NCI-H1092 (cell line): ENCODE measurements at regions not wholly inside any gene's neighbourhood (a gene's known extent, or its start where the extent isn't known, plus 50 kb on each side); places are given as distances from the start of the nearest gene placed in this dataset.

Experiments
- DNase-seq: peaks from one replicate; lab custom pipeline; 2025; lab: John Stamatoyannopoulos, UW

DNA sequence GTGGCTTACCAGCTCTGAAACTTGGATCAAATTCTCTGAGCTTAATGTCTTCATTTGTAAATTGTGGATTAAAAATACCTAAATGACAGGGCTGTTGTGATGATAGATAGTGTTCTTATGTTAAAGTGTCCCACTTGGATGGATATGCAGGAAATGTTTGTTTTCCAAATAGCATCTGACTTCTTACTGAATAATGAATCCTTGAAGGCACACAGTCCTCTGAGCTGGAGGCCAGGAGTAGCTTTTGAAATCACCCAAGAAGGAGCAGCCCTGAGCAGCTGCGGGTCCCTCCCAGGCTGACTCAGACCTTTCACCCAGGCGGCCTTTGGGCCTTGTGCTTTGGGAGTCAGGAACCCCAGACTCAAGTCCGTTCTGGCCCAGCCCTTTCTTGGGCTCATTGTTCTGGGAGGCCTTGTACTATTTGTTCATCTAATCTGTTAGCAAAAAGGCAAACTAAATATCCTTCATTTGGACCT lies 173.0 kb upstream of the GATA6 start:
- DNase-seq: no peak

- DNase-seq: no peak
Observed at GRCh38 chr18:21997207-21998143, 171.9 kb upstream of the GATA6 start.

GRCh38 chr18:21998486-21998885 lies 170.9 kb upstream of the GATA6 start:
- no peak for DNase-seq

GRCh38 chr18:22001912-22002487 lies 167.4 kb upstream of the GATA6 start:
- no peak for DNase-seq

DNA sequence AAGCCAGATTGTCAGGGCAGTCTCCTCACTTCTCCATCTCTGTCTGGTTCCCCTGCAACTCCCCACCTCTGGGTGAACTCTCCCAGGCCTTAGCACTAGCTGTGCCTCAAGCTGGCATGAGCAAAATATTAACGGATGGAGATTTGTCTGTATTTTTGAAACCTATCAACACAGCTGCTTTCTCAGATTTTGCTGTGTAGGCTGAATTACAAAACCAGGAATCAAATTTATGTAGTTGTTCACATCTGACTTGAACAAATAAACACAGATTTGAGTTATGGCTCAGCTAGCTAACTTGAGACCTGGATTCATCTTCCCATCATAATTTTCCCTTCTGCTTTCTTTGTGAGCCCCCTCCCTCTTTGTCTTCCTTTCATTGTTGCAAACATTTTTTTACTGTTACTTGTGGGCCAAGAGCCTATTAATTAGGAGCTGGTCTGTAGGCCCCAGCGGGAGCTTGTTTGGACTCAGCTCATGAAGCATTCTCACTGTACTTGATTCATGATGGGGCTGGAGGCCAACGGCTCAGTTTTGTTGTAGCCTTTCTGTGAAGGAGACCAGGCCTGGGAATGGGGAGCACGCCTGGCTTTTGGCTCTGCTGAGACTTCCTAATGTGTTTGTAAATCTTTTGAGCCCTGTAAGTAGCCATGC lies 164.1 kb upstream of the GATA6 start:
- no peak for DNase-seq

DNA sequence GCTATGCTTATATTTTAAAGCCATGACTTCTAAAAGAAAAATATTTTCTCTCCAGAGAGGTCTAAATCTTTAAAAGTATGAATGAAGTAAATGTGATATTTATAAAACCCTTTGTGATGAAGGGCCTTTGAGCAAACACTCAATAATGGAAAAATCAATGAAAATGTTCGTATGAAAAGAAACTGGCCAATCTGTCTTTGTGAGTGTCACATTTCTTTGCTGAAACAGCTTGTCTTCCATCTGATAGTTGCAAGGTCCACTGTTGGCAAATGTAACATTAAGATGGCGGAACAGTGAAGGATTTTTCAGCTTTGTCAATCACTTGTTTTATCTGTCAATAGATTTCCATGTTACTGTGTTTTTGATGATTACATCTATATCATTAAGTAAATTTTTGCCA lies 162.9 kb upstream of the GATA6 start:
- no peak for DNase-seq

DNA sequence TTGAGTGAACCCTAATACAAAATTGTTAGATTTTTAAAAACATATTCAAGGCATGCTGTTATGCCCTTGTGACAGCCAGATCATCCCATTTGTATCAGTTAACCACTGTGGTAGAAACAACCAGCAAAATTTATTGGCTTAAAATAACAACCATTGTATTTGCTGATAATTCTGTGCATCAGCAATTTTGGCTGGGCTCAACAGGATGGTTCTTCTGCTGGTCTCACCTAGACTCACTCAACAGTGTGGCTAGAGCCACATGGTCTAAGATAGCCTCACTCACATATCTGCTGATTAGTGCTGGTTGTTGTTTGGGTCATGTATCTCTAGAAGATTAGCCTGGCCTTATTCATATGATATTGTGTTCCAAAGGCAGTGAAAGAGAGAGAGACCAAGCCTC lies 160.1 kb upstream of the GATA6 start:
- DNase-seq: no peak

- no peak for DNase-seq
Observed at GRCh38 chr18:22013993-22014392, 155.4 kb upstream of the GATA6 start.

GRCh38 chr18:22015156-22015555 lies 154.2 kb upstream of the GATA6 start:
- no peak for DNase-seq

DNA sequence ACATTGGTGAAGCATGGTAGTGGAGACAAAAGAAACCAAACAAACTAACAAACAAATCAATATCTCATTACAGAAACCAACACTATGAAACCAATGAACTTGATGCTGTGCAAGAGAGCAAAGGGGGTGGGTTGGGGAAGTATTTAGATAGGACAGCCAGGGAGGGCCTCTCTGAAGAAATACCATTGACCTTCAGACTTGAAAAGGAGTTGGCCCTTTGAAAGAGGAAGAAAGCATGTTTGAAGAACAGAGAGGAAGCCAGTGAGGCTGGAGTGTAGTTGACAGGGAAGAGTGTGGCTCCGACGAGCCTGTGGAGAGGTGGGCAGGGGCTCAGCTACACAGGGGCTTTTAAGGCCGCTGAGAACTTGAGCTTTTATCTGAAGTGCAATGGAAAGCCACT lies 151.0 kb upstream of the GATA6 start:
- no peak for DNase-seq

- DNase-seq: no peak
Observed at GRCh38 chr18:22019193-22019592, 150.2 kb upstream of the GATA6 start.

DNA sequence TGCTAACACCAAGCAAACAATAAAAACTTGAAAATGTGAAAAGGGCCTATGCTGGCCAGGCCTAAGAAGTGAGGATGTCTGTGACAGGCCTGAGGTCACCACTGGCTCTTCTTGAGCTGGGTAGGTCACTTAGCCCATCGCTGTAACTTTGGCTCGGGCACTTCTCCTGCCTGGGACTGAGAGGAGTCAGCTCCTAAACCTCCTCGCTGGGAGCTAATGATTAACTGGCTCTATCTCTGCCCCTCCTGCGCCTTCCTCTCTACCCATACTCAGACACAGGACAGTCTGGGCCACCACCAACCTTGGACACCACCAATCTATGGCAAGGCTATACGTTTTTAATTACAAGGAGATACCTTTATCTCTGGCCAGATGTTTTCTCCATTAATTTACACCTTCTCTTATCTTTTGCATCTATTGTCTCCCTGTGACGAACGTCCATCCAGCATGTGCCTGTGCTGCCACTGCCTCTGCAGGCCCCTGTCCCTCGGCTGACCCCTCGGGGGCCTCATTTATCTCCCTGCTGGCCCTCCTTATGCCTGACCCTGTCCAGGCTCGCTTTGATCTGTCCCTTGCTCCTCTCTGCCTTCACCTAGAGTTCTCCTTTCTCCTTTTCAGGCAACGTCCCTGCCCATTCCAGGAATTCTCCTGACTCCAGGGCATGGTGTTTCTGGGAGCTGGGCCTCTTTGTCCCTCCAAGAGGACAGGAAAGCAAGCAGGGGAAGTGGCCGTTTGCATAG lies 149.1 kb upstream of the GATA6 start:
- no peak for DNase-seq

- no peak for DNase-seq
Observed at GRCh38 chr18:22020867-22021370, 148.5 kb upstream of the GATA6 start.

DNA sequence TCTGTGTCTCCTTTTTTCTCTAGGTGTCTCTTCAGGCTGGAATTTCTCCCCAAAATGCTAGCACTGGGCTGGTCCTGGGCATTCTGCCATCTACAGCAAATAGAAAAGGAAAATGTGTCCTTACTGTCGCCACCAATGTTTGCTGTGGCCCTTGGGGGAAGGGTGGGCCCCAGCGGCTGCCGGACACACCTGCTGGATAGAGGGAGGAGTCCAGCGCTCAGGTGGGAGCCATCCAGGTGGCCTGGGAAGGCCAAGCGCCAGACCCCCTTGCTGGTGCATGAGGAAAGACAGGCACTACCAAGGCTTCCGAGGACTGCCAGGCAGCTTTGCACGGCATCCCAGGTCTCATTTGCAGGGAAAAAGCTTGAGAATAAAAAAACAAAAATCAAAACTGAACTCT lies 147.7 kb upstream of the GATA6 start:
- DNase-seq: no peak

DNA sequence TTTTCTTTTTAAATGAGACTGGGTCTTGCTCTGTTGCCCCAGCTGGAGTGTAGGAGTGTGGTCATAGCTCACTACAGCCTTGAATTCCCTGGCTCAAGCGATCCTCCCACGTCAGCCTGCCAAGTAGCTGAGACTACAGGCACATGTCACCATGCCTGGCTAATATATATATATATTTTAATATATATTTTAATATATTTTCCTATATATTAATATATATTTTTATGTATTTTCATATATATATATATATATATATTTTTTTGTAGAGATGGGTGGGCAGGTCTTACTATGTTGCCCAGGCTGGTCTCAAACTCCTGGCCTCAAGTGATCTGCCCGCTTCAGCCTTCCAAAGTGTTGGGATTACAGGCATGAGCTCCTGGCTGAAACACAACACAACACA lies 144.5 kb upstream of the GATA6 start:
- no peak for DNase-seq

- no peak for DNase-seq
Observed at GRCh38 chr18:22026362-22026761, 143.0 kb upstream of the GATA6 start.

DNA sequence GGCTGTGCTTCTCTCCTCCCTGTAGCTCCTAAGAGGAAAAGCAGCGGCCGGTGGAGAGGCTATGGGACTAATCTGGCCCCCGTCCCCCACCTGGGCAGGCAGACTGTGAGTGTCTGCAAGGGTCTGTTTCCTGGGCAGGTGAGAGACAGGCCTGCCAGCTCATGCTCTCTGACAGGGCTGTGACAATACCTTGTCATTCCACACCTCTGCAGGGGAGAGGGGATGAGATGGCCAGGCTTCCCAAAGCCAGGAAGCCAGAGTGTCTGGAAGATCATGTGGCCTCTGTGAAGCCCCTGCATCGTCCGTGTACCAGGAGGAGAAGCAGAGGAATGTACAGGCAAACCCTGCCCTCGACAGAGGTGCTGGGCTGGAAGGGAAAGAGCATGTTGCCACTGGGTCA lies 142.5 kb upstream of the GATA6 start:
- DNase-seq: no peak

- no peak for DNase-seq
Observed at GRCh38 chr18:22031611-22032010, 137.8 kb upstream of the GATA6 start.

GRCh38 chr18:22032392-22032961 lies 136.9 kb upstream of the GATA6 start:
- no peak for DNase-seq

GRCh38 chr18:22033085-22033484 lies 136.3 kb upstream of the GATA6 start:
- no peak for DNase-seq

DNA sequence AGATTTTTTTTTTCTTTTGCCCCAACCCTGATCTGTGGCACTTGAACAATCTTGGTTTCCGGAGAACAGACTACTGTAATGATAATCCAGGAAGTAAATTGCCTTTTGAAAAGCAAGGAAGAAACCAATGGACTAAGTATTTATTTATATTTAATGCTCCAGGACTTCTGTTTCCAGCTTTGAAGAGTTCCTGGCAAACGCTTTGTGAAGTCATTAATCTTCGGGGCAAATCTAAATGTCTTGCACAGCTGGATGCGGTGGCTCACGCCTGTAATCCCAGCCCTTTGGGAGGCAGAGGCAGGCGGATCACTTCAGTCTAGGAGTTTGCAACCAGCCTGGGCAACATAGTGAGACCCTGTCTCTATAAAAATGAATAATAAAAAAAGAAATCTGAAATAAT lies 135.1 kb upstream of the GATA6 start:
- DNase-seq: no peak

DNA sequence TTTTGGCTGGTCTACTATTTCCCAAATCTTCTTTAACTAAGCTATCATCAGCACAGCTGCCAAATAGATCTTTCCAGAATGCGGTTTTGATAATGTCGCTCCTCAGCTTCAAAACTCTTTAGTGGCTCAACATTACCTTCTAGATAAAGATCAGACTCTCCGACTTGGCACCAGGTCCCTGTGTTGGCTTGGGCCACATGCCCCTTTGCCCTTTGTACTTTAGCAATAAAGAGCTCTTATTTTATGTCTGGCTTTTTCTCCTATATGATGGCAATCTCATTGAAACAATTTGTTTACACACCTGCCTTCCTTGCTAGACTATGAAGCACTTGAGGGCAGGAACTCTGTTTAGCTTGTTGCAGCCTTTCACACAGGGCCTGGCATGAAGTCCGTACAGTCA lies 128.9 kb upstream of the GATA6 start:
- DNase-seq: no peak
